ENCODE measurements at regions not wholly inside any gene's neighbourhood (a gene's known extent, or its start where the extent isn't known, plus 50 kb on each side); places are given as distances from the start of the nearest gene placed in this dataset.

DNA sequence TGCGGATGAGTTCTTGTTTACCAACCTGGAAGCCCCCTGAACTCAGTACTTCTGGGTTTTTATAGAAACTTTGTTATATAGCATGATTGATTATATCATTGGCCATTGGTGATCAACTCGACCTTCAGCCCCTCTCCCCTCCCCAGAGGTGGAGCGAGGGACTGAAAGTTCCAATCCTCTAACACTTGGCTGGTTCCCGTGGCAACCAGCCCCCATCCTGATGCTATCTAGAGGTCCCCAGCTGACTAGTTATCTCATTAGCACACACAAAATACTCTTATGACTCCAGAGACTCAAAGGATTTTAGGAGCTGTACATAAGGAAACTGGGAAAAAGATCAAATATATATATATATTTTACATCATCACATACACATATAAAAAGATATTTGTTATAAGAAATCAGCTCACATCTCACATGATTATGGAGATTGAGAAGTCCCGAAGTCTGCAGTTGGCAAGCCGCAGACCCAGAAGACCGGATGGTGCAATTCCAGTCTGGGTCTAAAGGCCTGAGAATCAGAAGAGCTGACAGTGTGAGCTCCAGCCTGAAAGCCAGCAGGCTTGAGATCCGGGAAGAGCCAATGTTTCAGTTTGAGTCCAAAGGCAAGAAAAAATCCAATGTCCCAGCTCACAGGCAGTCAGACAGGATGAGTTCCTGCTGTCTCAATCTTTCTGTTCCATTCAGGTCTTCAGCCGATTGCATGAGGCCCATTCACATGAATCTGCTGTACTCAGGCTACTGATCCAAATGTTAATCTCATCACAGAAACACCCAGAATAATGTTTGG is 179.3 kb upstream of the DTNBP1 start:
- Histone ChIP-seq H3K27ac (ENCODE audit: extremely low read depth, low read depth, low read length) (no peak overlapping the region), H3K4me1 (ENCODE audit: control insufficient read depth, insufficient read depth, low read length) (peaks cover 4% of the 10 kb centered on the region; the same call in 1 of the 2 replicates), H3K4me3 (ENCODE audit: low read depth, low read length) (no peak overlapping the region), H3K9me3 (ENCODE audit: control insufficient read depth, insufficient read depth, low read depth, low read length) (no peaks in the 10 kb centered on the region), H3K36me3 (ENCODE audit: control insufficient read depth in 2 of 2, insufficient read depth in 1 of 2, low read length in 2 of 2) (no peaks in the 10 kb centered on the region)
- POLR2A ChIA-PET: no interaction called here
- TF ChIP-seq ZNF114 (tag by site-specific recombination; IDR thresholded peaks at IDR 0.05): no peak
- no peak for TF ChIP-seq ZSCAN16 (tag by site-specific recombination; IDR thresholded peaks at IDR 0.05)
- no peak for TF ChIP-seq PRDM1 (tag by site-specific recombination; IDR thresholded peaks at IDR 0.05)
- TF ChIP-seq ZNF426 (tag by site-specific recombination; IDR thresholded peaks at IDR 0.05): no peak
- TF ChIP-seq WT1 (tag by site-specific recombination; IDR thresholded peaks at IDR 0.05): no peak
- TF ChIP-seq SCRT1 (tag by site-specific recombination; IDR thresholded peaks at IDR 0.05; ENCODE audit: borderline replicate concordance): no peak
- no peak for TF ChIP-seq ZNF133 (tag by site-specific recombination; IDR thresholded peaks at IDR 0.05)
- TF ChIP-seq ZNF473 (tag by site-specific recombination; IDR thresholded peaks at IDR 0.05): no peak
- TF ChIP-seq, protein P1, sequence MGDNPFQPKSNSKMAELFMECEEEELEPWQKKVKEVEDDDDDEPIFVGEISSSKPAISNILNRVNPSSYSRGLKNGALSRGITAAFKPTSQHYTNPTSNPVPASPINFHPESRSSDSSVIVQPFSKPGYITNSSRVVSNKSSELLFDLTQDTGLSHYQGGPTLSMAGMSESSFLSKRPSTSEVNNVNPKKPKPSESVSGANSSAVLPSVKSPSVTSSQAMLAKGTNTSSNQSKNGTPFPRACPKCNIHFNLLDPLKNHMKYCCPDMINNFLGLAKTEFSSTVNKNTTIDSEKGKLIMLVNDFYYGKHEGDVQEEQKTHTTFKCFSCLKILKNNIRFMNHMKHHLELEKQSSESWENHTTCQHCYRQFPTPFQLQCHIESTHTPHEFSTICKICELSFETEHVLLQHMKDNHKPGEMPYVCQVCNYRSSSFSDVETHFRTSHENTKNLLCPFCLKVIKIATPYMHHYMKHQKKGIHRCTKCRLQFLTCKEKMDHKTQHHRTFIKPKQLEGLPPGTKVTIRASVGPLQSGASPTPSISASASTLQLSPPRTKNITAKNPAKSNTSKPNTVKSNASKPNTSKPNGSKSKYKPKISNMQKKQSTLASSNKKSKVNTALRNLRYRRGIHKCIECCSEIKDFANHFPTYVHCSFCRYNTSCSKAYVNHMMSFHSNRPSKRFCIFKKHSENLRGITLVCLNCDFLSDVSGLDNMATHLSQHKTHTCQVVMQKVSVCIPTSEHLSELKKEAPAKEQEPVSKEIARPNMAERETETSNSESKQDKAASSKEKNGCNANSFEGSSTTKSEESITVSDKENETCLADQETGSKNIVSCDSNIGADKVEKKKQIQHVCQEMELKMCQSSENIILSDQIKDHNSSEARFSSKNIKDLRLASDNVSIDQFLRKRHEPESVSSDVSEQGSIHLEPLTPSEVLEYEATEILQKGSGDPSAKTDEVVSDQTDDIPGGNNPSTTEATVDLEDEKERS (tag by site-specific recombination; IDR thresholded peaks at IDR 0.05): no peak
- no peak for TF ChIP-seq KLF17 (tag by site-specific recombination; IDR thresholded peaks at IDR 0.05)
- no peak for TF ChIP-seq ZNF48 (tag by site-specific recombination; IDR thresholded peaks at IDR 0.05)
- no peak for TF ChIP-seq ZNF302 (tag by site-specific recombination; IDR thresholded peaks at IDR 0.05; ENCODE audit: low read depth)
- no peak for TF ChIP-seq ZSCAN30 (tag by site-specific recombination; IDR thresholded peaks at IDR 0.05)
- no peak for TF ChIP-seq ZNF223 (tag by site-specific recombination; IDR thresholded peaks at IDR 0.05)
- CTCF ChIA-PET: interaction anchor here (0.6 to 1.9 kb wide), 2 partner anchors 9 to 149 kb away, joined by 3 to 6 read pairs; no protein-coding TSS in a partner anchor

GRCh38 chr6:15839969-15840541 is 177.2 kb upstream of the DTNBP1 start:
- H3K9me3 ChIP-seq (ENCODE audit: control insufficient read depth, insufficient read depth, low read depth, low read length): no peaks in the 10 kb centered on the region
- H3K4me3 ChIP-seq (ENCODE audit: low read depth, low read length): no peak overlapping the region
- no peaks in the 10 kb centered on the region for H3K36me3 ChIP-seq (ENCODE audit: control insufficient read depth in 2 of 2, insufficient read depth in 1 of 2, low read length in 2 of 2)
- CTCF ChIA-PET: no interaction called here
- no peak overlapping the region for H3K27ac ChIP-seq (ENCODE audit: extremely low read depth, low read depth, low read length)
- H3K4me1 ChIP-seq (ENCODE audit: control insufficient read depth, insufficient read depth, low read length): peaks cover 4% of the 10 kb centered on the region; the same call in 1 of the 2 replicates
- POLR2A ChIA-PET: no interaction called here
- TF ChIP-seq ZNF621 (tag by site-specific recombination; IDR thresholded peaks at IDR 0.05) (no peak), ZNF423 (tag by site-specific recombination; IDR thresholded peaks at IDR 0.05) (no peak), ZNF24 (tag by site-specific recombination; IDR thresholded peaks at IDR 0.05) (no peak), ZBTB20 (tag by site-specific recombination; IDR thresholded peaks at IDR 0.05) (no peak), ZSCAN16 (tag by site-specific recombination; IDR thresholded peaks at IDR 0.05) (no peak), MYNN (tag by site-specific recombination; IDR thresholded peaks at IDR 0.05; ENCODE audit: borderline replicate concordance) (no peak), GFI1B (tag by site-specific recombination; IDR thresholded peaks at IDR 0.05) (no peak), ZNF449 (tag by site-specific recombination; IDR thresholded peaks at IDR 0.05) (no peak)
- TF ChIP-seq, protein P2, sequence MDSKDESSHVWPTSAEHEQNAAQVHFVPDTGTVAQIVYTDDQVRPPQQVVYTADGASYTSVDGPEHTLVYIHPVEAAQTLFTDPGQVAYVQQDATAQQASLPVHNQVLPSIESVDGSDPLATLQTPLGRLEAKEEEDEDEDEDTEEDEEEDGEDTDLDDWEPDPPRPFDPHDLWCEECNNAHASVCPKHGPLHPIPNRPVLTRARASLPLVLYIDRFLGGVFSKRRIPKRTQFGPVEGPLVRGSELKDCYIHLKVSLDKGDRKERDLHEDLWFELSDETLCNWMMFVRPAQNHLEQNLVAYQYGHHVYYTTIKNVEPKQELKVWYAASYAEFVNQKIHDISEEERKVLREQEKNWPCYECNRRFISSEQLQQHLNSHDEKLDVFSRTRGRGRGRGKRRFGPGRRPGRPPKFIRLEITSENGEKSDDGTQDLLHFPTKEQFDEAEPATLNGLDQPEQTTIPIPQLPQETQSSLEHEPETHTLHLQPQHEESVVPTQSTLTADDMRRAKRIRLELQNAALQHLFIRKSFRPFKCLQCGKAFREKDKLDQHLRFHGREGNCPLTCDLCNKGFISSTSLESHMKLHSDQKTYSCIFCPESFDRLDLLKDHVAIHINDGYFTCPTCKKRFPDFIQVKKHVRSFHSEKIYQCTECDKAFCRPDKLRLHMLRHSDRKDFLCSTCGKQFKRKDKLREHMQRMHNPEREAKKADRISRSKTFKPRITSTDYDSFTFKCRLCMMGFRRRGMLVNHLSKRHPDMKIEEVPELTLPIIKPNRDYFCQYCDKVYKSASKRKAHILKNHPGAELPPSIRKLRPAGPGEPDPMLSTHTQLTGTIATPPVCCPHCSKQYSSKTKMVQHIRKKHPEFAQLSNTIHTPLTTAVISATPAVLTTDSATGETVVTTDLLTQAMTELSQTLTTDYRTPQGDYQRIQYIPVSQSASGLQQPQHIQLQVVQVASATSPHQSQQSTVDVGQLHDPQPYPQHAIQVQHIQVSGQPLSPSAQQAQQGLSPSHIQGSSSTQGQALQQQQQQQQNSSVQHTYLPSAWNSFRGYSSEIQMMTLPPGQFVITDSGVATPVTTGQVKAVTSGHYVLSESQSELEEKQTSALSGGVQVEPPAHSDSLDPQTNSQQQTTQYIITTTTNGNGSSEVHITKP (tag by site-specific recombination; IDR thresholded peaks at IDR 0.05): no peak
- TF ChIP-seq, protein P3, sequence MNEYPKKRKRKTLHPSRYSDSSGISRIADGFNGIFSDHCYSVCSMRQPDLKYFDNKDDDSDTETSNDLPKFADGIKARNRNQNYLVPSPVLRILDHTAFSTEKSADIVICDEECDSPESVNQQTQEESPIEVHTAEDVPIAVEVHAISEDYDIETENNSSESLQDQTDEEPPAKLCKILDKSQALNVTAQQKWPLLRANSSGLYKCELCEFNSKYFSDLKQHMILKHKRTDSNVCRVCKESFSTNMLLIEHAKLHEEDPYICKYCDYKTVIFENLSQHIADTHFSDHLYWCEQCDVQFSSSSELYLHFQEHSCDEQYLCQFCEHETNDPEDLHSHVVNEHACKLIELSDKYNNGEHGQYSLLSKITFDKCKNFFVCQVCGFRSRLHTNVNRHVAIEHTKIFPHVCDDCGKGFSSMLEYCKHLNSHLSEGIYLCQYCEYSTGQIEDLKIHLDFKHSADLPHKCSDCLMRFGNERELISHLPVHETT (tag by site-specific recombination; IDR thresholded peaks at IDR 0.05): no peak
